Panc1 (cell line): ENCODE measurements at regions not wholly inside any gene's neighbourhood (a gene's known extent, or its start where the extent isn't known, plus 50 kb on each side); places are given as distances from the start of the nearest gene placed in this dataset.

Experiments
- ATAC-seq: fragments of 200-7000 bp; cut with Tn5 transposase; 2 replicates; pipeline ENCODE4 v1.9.1; 2020; ENCODE audit warnings: mild to moderate bottlenecking, moderate library complexity
- BruUV-seq: library from RNA; stranded (reverse); fragments of 400-500 nt; replicated peaks from 2 replicates; lab custom pipeline; 2021; lab: Mats Ljungman, UMichigan
- CTCF ChIA-PET: fragments of 300-600 bp; sonication (Branson Sonifier 250); formaldehyde crosslinking; loops from one replicate; lab custom pipeline; 2022; ENCODE audit warnings: antibody characterized with exemption; lab: Charles Lee
- POLR2A ChIA-PET: fragments of 300-600 bp; sonication (Branson Sonifier 250); formaldehyde crosslinking; loops from one replicate; lab custom pipeline; 2022; ENCODE audit warnings: antibody characterized with exemption; lab: Charles Lee
- DNase-seq: peaks from one replicate; pipeline ENCODE4 v3.0.0-alpha.2; 2010; ENCODE audit warnings: low read depth, low spot score
- H3K27ac ChIP-seq: 2 replicates; pipeline ENCODE4 v1.5.1; 2011; ENCODE audit warnings: mild to moderate bottlenecking, low read length, inconsistent platforms
- H3K27me3 ChIP-seq: fragments of 200-500 bp; sonication (Bioruptor generic); 2 replicates; pipeline ENCODE4 v1.6.0; 2014; ENCODE audit warnings: low read length, inconsistent platforms; ENCODE audit not compliant: control insufficient read depth, insufficient read depth
- H3K36me3 ChIP-seq: fragments of 200-500 bp; sonication (Bioruptor generic); 2 replicates; pipeline ENCODE4 v1.5.1; 2014; ENCODE audit warnings: inconsistent platforms, mild to moderate bottlenecking, low read length, moderate library complexity; ENCODE audit not compliant: control insufficient read depth, insufficient read depth
- H3K4me1 ChIP-seq: 2 replicates; pipeline ENCODE4 v1.5.1; 2011; ENCODE audit warnings: inconsistent platforms, mild to moderate bottlenecking, low read length, moderate library complexity; ENCODE audit not compliant: control insufficient read depth, insufficient read depth
- H3K4me3 ChIP-seq, 2 experiments: 2 replicates each; pipeline ENCODE4 v1.5.1; 2011 to 2012; ENCODE audit warnings: low read depth in 2 of 2, low read length in 2 of 2, mild to moderate bottlenecking in 2 of 2, inconsistent platforms in 1 of 2, moderate library complexity in 1 of 2
- H3K9me3 ChIP-seq: fragments of 200-500 bp; sonication (Bioruptor generic); 2 replicates; pipeline ENCODE4 v1.5.1; 2014; ENCODE audit warnings: low read depth, mild to moderate bottlenecking, inconsistent platforms, low read length, moderate library complexity; ENCODE audit not compliant: control insufficient read depth, insufficient read depth
- CTCF ChIP-seq: fragments of 450-650 bp; IDR thresholded peaks from 2 replicates; pipeline ENCODE4 v1.5.1; 2017; ENCODE audit warnings: mild to moderate bottlenecking
- POLR2AphosphoS5 ChIP-seq: IDR thresholded peaks from 2 replicates; pipeline ENCODE4 v1.6.1; 2012; ENCODE audit warnings: mild to moderate bottlenecking, low read depth, low read length, moderate library complexity
- REST ChIP-seq, 2 experiments: IDR thresholded peaks; 2 replicates each; pipeline ENCODE4 v1.6.1; 2011 to 2012; ENCODE audit warnings: low read depth in 2 of 2, control low read depth in 1 of 2, low read length in 1 of 2, mild to moderate bottlenecking in 1 of 2, moderate library complexity in 1 of 2; ENCODE audit not compliant: insufficient read depth in 1 of 2
- SIN3A ChIP-seq: IDR thresholded peaks from 2 replicates; pipeline ENCODE4 v1.6.1; 2012; ENCODE audit warnings: low read depth, mild to moderate bottlenecking, low read length, moderate library complexity, borderline replicate concordance; ENCODE audit not compliant: insufficient read depth
- TCF7L2 ChIP-seq: IDR thresholded peaks from 2 replicates; pipeline ENCODE4 v1.6.1; 2011; ENCODE audit warnings: mild to moderate bottlenecking, low read depth, low read length, inconsistent platforms
- in situ Hi-C: cut with HindIII; loops from 2 replicates; pipeline ENCODE4 v1.10.0; 2016; ENCODE audit warnings: low sequenced_read_pairs, low pct_unique_long_range_greater_than_20kb
- intact Hi-C: fragments of 100-400 bp; cut with micrococcal nuclease; formaldehyde crosslinking; loops from one replicate; pipeline ENCODE4 v1.10.0; 2022; ENCODE audit not compliant: unreplicated experiment

- ChIA-PET POLR2A (no interaction called here), CTCF (no interaction called here)
- peaks cover 8% of the 10 kb centered on the region for H3K27me3 ChIP-seq
- DNase-seq = no peak
- in situ Hi-C loops = no loop called here
- TF ChIP-seq REST (IDR thresholded peaks at IDR 0.05; ENCODE audit: insufficient read depth in 1 of 2, low read depth in 2 of 2, low read length in 1 of 2) (no peak), TCF7L2 (no peak), POLR2AphosphoS5 (no peak), CTCF (no peak)
- BruUV-seq = no TSS peak
- H3K4me1 ChIP-seq = no peaks in the 10 kb centered on the region
- ATAC-seq = no peak
- intact Hi-C loops = no loop called here
- H3K9me3 ChIP-seq = no peaks in the 10 kb centered on the region
- no peak overlapping the region for H3K4me3 ChIP-seq
- no peak overlapping the region for H3K27ac ChIP-seq
- H3K36me3 ChIP-seq = no peaks in the 10 kb centered on the region
Observed at GRCh38 chr1:38656726-38657125, 202.8 kb downstream of the RRAGC start.

GRCh38 chr1:38652217-38652616, 207.4 kb downstream of the RRAGC start:
- no peak overlapping the region for H3K4me3 ChIP-seq
- DNase-seq = no peak
- H3K4me1 ChIP-seq = no peaks in the 10 kb centered on the region
- H3K36me3 ChIP-seq = no peaks in the 10 kb centered on the region
- POLR2A ChIA-PET = no interaction called here
- H3K27ac ChIP-seq = no peak overlapping the region
- in situ Hi-C loops (no loop called here), intact Hi-C loops (no loop called here)
- CTCF ChIA-PET = no interaction called here
- no peaks in the 10 kb centered on the region for H3K9me3 ChIP-seq
- no peaks in the 10 kb centered on the region; the same call in 1 of the 2 replicates for H3K27me3 ChIP-seq
- BruUV-seq = no TSS peak
- ATAC-seq = no peak
- no peak for TF ChIP-seq POLR2AphosphoS5
- TF ChIP-seq SIN3A = no peak
- no peak for TF ChIP-seq CTCF
- TF ChIP-seq REST (IDR thresholded peaks at IDR 0.05; ENCODE audit: insufficient read depth in 1 of 2, low read depth in 2 of 2, low read length in 1 of 2) = no peak
- TF ChIP-seq TCF7L2 = no peak
